HFF-Myc (cell line): ENCODE measurements at regions not wholly inside any gene's neighbourhood (a gene's known extent, or its start where the extent isn't known, plus 50 kb on each side); places are given as distances from the start of the nearest gene placed in this dataset.
A peak's percentile ranks its signal among the peaks of the same experiment; 100 is the strongest.

ENCODE experiments used
- DNase-seq: peaks from one replicate; pipeline ENCODE4 v3.0.0-alpha.2; 2011; ENCODE audit warnings: low read depth; ENCODE audit errors: extremely low read depth
- H3K4me3 ChIP-seq: replicated peaks from 2 replicates; pipeline ENCODE4 v1.5.1; 2011; ENCODE audit warnings: low read depth, mild to moderate bottlenecking, control low read depth, low read length
- CTCF ChIP-seq: IDR thresholded peaks from 2 replicates; pipeline ENCODE4 v1.5.1; 2012; ENCODE audit warnings: mild to moderate bottlenecking, low read depth, low read length, control low read depth; ENCODE audit errors: missing control alignments

DNA sequence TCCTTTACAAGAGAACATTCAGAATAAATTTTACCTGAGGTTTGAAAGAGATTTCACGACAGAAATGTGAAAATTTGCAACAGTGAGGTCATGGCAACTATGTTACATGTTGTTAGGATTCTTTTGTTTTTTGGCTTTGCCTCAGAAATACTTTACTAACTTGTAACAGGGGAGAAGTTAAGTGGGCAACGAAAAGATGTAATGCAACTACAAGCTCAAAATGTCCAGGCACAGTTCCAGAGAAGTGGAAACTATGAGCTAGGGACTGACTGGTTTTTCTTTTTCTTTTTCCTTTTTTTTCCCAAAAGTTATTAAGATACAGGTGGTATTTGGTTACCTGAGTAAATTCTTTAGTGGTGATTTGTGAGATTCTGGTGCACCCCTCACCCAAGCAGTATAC lies 111.5 kb upstream of the PPP2R3A start:
- no peak overlapping the region for H3K4me3 ChIP-seq
- no peak for DNase-seq
- TF ChIP-seq CTCF = no peak

DNA sequence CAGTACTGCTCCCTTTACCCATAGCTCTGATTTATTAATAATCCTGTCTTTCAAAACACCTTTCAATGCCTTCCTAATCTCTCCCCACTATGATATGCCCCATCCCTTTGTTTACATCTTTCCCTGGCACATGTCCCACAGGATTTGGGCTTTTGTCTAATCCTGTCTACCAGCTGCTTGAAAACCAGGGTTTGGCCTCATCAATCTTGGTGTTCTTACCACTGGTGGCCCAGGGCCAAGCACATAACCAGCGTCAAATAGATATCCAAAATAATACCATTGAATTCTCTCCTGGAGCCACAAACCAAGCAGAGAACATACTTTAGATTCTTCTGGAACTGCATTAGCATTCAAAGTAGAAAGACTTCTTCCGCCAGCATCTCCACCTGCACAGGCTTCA lies 104.8 kb upstream of the PPP2R3A start:
- DNase-seq = no peak

GRCh38 chr3:135862361-135862760 lies 103.2 kb upstream of the PPP2R3A start:
- no peak for TF ChIP-seq CTCF
- H3K4me3 ChIP-seq = no peak overlapping the region
- DNase-seq = no peak

More for the DNA sequence above, 104.8 kb upstream of the PPP2R3A start:
- no peak overlapping the region for H3K4me3 ChIP-seq
- no peak for TF ChIP-seq CTCF

DNA sequence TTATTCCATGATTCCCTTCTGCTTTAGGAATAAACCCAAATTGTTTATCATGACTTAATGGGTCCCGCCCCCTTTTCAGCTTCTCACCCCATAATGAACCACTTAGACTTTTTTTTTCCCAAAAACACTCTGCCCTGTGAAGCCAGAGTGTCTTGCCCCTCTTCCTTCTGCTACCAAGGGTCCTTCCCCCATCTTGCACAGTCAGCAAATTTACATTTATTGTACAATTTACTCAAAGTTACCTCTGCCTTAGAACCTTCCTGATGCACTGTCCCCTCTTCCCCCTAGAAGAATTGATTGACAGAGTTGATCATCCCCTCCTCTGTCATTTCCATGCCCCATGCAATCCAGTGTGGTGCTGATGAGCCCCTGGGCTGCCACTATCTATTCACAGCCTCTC lies 101.5 kb upstream of the PPP2R3A start:
- TF ChIP-seq CTCF = no peak
- DNase-seq = no peak

DNA sequence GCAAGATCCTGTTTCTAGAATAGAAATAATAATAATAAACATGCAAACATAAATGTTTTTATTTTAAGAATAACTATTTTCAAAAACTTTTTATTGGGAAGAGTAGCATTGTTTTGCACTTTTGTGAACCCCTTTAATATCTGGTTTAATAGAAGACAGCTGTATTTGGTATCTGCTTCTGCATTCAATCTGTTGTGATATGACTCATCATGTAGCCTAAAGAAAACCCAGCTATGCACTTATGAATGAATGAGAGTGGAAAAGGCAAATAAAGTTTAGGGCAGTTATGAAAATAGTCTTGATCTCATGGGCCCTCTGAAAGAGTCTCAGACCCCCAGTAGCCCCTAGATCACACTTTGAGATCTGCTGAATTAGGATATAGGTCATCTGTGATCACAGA lies 100.4 kb upstream of the PPP2R3A start:
- no peak overlapping the region for H3K4me3 ChIP-seq
- peak; percentile 22 for DNase-seq
- TF ChIP-seq CTCF = no peak

More for the DNA sequence above, 101.5 kb upstream of the PPP2R3A start:
- H3K4me3 ChIP-seq = no peak overlapping the region

DNA sequence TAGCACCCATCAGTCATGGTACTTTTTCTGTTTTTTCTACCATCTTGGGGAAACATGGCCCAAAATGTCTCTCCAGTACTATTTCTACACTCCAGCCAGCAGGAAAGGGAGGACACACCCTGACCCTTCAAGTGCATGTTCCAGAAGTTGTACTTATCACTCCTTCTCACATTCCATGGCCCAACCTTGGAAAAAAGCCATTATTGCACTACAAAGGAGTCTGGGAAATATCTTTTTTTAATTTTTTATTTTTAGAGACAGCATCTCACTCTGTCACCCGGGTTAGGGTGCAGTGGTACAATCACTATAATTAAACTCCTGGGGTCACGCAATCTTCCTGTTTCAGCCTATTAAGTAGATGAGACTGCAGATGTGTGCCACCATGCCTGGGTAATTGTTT lies 100.0 kb upstream of the PPP2R3A start:
- no peak overlapping the region for H3K4me3 ChIP-seq
- DNase-seq = no peak
- TF ChIP-seq CTCF = no peak

GRCh38 chr3:135867911-135868310 lies 97.6 kb upstream of the PPP2R3A start:
- no peak for TF ChIP-seq CTCF
- no peak for DNase-seq
- H3K4me3 ChIP-seq = no peak overlapping the region
